Inflammatory macrophage (primary cell): ENCODE measurements at regions not wholly inside any gene's neighbourhood (a gene's known extent, or its start where the extent isn't known, plus 50 kb on each side); places are given as distances from the start of the nearest gene placed in this dataset.

ENCODE experiments used
- DNase-seq, 2 donors: peaks; one replicate each; pipeline ENCODE4 v3.0.0-alpha.2; 2020 to 2022

DNA sequence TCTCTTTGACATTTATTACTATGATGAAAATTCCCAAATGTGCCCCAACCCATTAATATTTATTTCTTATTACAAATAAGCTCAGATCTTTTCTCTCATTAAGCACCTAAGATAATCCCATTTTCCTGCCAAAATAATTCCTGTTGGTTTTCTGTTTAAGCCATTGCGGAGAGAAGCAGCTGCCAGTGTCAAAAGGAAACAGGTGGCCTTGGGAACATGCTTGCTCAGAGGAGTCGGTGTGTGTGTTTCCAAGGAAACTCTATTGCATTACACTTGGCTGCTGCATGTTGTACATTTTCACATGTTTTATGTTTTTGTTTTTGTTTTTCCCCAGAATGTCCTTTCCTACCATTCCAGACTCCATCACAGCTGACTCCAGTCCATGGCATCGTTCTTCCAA lies 56.4 kb downstream of the CD24 start:
- DNase-seq, result no peak

GRCh38 chr6:106916891-106917290 lies 57.6 kb downstream of the CD24 start:
- DNase-seq, result no peak

DNA sequence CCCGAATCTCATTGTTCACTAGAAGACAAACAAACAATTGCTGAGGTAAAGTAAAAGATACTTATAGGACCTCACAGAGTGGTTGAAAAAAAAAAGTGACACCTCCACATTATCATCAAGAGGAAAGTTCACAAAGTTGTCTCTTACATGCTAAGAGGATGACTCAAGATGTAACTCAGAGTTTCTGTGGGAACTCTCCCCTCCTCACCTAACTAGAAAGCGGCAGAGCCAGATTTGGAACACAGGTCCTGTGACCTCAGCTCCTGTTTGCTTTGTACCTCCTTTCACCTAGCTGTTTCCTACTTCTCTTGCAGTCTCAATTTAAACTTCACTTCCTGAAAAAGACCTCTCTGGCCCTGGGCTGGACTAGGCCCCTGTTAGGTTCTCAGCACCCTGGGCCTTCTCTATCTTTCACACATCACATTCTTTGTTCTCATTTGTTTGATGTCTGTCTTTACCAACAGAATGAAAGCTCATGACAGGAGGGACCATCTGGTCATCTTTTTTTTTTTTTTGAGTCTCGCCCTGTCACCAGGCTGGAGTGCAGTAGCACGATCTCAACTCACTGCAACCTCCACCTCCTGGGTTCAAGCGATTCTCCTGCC lies 60.8 kb downstream of the CD24 start:
- no peak for DNase-seq

GRCh38 chr6:106913111-106913510 lies 61.4 kb downstream of the CD24 start:
- no peak for DNase-seq

- no peak for DNase-seq
Measured at GRCh38 chr6:106912091-106912490, 62.4 kb downstream of the CD24 start.

- no peak for DNase-seq
Measured at GRCh38 chr6:106910999-106911949, 63.3 kb downstream of the CD24 start.

DNA sequence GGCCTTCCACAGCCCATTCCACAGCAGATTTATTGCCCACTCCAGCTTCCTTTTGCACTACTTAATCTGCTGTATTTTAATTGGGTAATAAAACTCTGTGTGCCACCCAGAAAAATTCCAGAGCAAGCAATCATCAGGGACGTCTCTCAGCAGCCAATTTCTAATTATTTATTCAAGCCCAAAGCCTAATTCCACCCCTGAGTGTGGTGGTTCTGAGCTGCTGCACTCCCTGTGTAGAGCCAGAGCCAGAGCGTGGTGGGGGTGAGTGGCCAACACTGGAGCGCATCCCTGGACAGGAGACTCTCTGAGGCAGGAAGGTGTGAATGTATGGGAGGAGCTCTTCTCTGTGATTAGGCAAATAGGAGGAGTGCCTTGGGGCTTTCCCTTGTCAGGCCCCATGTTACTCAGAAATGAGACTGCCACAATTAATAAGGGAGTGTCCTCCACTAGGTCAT lies 66.1 kb downstream of the CD24 start:
- no peak for DNase-seq

- DNase-seq, result no peak
Measured at GRCh38 chr6:106907754-106908153, 66.8 kb downstream of the CD24 start.

GRCh38 chr6:106906232-106906631 lies 68.3 kb downstream of the CD24 start:
- no peak for DNase-seq

- no peak for DNase-seq
Measured at GRCh38 chr6:106903299-106903698, 71.2 kb downstream of the CD24 start.

DNA sequence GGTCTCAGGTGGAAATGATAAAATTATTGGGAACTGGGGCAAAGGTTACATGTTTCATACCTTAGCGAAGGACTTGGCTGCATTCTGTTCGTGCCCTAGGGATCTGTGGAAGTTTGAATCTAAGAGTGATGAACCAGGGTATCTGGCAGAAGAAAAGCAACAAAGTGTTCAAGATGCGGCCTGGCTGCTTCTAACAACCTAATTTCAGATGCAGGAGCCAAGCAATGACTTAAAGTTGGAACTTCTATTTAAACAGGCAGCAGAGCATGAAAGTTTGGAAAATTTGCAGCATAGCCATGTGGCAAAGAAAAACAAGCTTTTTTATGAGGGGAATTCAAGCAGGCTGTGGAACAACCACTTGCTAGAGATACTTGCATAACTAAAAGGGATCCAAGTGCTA lies 73.5 kb downstream of the CD24 start:
- no peak for DNase-seq

DNA sequence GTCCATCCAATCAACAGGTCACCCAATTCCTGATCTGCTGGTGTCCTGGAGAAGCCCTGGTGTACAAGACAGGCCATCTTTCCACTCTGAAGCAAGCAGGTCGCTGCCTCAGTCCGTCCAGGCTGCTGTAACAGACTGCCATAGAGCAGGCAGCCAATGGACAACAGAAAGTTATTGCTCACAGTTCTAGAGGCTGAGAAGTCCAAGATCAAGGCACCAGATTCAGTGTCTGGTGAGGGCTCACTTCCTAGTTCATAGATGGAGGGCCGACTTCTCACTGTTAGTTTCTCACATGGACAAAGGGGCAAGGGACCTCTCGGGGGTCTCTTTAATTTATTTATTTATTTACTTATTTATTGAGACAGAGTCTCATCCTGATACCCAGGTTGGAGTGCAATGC lies 74.8 kb downstream of the CD24 start:
- DNase-seq, result no peak

- no peak for DNase-seq
Measured at GRCh38 chr6:106897580-106897979, 76.9 kb downstream of the CD24 start.

DNA sequence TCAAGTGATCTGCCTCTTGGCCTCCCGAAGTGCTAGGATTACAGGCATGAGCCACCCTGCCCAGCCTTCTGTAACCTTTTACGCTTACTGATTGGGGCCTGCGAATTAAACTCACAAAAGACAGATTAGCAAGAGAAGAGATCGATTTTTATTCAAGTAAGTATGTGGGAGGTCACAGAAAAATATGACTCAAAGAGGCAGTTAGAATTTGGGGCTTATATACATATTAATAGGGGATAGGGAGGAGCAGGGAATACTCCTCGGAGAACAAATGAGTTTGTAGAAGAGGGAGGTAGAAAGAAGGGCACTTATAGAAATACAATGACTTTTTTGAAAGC lies 78.9 kb downstream of the CD24 start:
- DNase-seq, result no peak

- DNase-seq, result peak in 1 of 2 donors; percentile 8
Measured at GRCh38 chr6:106894978-106895702, 79.4 kb downstream of the CD24 start.

DNA sequence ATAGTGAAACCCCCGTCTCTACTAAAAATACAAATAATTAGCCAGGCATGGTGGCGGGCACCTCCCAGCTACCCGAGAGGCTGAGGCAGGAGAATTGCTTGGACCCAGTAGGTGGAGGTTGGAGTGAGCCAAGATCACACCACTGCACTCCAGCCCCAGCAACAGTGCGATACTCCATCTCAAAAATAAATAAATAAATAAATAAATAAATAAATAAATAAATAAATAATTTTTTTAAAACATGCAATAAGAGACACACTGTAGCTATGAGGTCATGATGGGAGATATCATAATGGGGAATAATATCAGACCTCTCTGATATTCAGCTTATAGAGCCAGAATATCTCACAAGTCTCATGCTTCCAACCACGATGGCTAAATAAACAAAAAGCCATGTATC lies 82.3 kb downstream of the CD24 start:
- DNase-seq, result no peak

DNA sequence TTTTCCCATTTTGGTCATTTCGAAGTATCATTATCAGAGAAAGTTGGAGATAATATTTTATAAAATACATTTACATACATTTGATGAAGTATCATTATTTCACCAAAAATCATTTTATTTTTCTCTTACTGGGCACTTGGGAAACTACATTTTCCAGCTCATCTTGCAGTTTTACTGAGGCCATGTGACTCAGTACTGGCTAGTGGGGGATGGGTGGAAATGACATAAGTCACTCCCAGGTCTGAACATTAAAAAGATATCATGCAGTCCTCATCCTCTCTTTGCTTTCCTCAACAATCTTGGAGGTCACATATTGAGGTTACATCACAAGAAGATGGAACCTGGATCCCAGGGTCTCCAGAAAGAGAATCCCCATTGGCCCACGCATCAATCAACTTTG lies 84.1 kb downstream of the CD24 start:
- no peak for DNase-seq

- DNase-seq, result no peak
Measured at GRCh38 chr6:106889692-106890091, 84.8 kb downstream of the CD24 start.

DNA sequence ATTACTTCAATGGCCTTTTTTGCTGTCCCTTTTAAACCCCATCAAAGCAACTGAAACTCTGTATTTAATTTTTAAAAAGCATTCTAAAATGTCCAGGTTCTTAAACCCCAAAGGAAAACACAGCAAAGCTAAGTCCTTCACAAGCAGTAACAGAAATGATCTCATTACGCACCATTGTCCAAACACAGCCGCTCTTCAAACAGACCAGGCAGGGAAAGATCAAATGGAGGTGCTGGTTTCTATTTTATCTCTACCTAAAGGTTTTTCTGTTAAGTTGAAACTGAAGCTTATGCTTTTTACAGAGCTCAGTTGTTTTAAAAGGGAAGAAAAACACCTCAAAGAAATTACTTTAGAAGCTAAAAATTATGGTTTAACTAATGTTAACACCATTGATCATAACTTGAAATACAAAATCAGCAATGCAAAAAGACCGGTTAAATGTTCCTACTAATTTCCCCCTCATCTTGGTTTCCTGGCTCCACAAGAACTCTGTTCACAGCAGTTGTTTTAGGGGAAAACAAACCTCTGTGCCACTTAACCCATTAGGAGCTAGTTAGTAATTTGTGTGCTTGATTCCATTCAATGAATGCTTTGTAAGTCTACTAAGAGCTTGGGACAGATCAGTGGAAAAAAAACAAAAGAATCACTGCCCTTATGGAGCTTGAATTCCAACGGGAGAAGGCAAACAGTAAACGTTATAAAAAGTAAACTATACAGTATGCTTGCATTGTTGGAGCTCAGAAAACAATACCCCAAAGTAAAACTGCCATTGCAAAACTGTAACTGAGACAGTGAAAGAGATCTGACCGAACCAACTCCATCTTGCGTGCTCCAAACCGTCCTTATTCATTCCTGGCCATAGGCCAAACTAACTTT lies 87.4 kb downstream of the CD24 start:
- DNase-seq, result no peak

DNA sequence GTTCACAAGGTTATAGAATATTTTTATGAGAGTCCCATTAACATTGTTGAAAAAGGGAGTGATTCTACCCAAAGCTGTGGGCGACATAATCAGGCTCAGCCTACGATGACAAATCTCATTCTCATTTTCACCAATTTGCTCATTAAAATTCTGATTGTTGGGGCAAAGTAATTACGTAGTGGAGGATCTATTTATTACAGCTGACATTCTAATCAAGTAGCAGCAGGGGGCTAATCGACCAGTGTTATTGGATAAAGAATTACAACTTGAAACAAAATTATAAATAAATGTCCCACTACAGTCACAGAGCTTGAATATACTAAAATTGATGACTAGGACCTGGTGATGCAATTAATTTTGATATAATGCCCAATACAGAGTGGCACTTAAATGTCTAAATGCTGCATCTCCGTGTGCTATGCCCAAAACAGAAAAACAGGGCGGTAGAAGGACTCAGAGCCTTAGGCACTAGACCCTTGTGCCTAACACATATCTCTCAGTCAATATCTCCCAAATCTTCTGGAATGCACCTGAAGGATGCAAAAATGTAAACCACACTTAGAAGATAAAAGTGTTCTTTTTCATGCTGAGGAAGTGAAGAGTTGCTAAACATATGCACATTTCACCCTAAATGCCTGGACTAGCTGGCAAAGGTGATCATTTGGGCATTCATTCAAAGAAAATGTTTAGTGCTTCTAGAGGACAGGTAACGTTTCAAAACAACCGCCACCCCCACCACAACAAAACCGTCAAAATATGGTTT lies 88.3 kb downstream of the CD24 start:
- no peak for DNase-seq

GRCh38 chr6:106885679-106886078 lies 88.8 kb downstream of the CD24 start:
- no peak for DNase-seq

- DNase-seq, result no peak
Measured at GRCh38 chr6:106884576-106884975, 90.0 kb downstream of the CD24 start.
